ENCODE measurements at regions not wholly inside any gene's neighbourhood (a gene's known extent, or its start where the extent isn't known, plus 50 kb on each side); places are given as distances from the start of the nearest gene placed in this dataset.

- no TSS peak for BruUV-seq (replicated peaks)
- H3K9me3 ChIP-seq (ENCODE audit: low read length): no peaks in the 10 kb centered on the region
- WGBS (ENCODE audit: low lambda C conversion rate): 10% methylated on average over 6 of the region's 6 CpGs
- ATAC-seq (no peak), FAIRE-seq (no peak), DNase-seq (ENCODE audit: low spot score) (no peak)
- ChIA-PET POLR2A (no interaction called here), CTCF (ENCODE audit: low intra/inter-chr PET ratio, low total read pairs) (no interaction called here)
- H3K79me2 ChIP-seq (ENCODE audit: insufficient read depth, low read length): no peaks in the 10 kb centered on the region
- H4K20me1 ChIP-seq (ENCODE audit: insufficient read depth, low read length): no peaks in the 10 kb centered on the region
- H3K4me3 ChIP-seq (replicated peaks in 1 of 3; ENCODE audit: insufficient read depth in 1 of 3, low read depth in 2 of 3, low read length in 3 of 3): no peak overlapping the region
- intact Hi-C loops (cut with micrococcal nuclease; ENCODE audit: unreplicated experiment): no loop called here
- H3K9ac ChIP-seq (ENCODE audit: insufficient read depth, low read depth, low read length): no peak overlapping the region
- no peak overlapping the region for H3K27ac ChIP-seq (ENCODE audit: extremely low read length, insufficient read depth, low read length)
- no peak overlapping the region for H3K4me2 ChIP-seq (ENCODE audit: low read depth, low read length)
- no peak overlapping the region for H2AFZ ChIP-seq (ENCODE audit: low read length)
- TF ChIP-seq ZBTB39 (CRISPR knock-in tag; IDR thresholded peaks at IDR 0.05) (no peak), PAX8 (CRISPR knock-in tag; IDR thresholded peaks at IDR 0.05; ENCODE audit: borderline replicate concordance) (no peak), IKZF1 (IDR thresholded peaks at IDR 0.05) (no peak), FOSL2 (CRISPR knock-in tag; IDR thresholded peaks at IDR 0.05) (no peak), PCBP1 (IDR thresholded peaks at IDR 0.05; ENCODE audit: borderline replicate concordance, low read depth, low read length) (no peak), ZNF549 (CRISPR knock-in tag; IDR thresholded peaks at IDR 0.05) (no peak), NFATC3 (CRISPR knock-in tag; IDR thresholded peaks at IDR 0.05) (no peak), ZNF558 (CRISPR knock-in tag; IDR thresholded peaks at IDR 0.05; ENCODE audit: borderline replicate concordance) (no peak), SUZ12 (IDR thresholded peaks at IDR 0.05; ENCODE audit: low read depth, low read length) (no peak), ZNF24 (IDR thresholded peaks at IDR 0.05) (no peak), ZIK1 (CRISPR knock-in tag; IDR thresholded peaks at IDR 0.05; ENCODE audit: borderline replicate concordance, low read depth) (no peak), HBP1 (CRISPR knock-in tag; IDR thresholded peaks at IDR 0.05; ENCODE audit: low read depth) (no peak), MAFG (CRISPR knock-in tag; IDR thresholded peaks at IDR 0.05) (no peak), SMAD3 (CRISPR knock-in tag; IDR thresholded peaks at IDR 0.05) (no peak), NCOA2 (CRISPR knock-in tag; IDR thresholded peaks at IDR 0.05) (no peak), MATR3 (CRISPR knock-in tag; IDR thresholded peaks at IDR 0.05) (no peak)
- TF ChIP-seq, protein P1, sequence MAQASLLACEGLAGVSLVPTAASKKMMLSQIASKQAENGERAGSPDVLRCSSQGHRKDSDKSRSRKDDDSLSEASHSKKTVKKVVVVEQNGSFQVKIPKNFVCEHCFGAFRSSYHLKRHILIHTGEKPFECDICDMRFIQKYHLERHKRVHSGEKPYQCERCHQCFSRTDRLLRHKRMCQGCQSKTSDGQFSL (CRISPR knock-in tag; IDR thresholded peaks at IDR 0.05): no peak
- in situ Hi-C loops (cut with HindIII; ENCODE audit: extremely low pct_ligation_motif_present, low pct_unique_long_range_greater_than_20kb): no loop called here
- H3K4me1 ChIP-seq (ENCODE audit: insufficient read depth, low read length): no peaks in the 10 kb centered on the region
- no peaks in the 10 kb centered on the region for H3K27me3 ChIP-seq (ENCODE audit: control insufficient read depth in 1 of 2, insufficient read depth in 2 of 2, low read length in 2 of 2)
- H3K36me3 ChIP-seq (replicated peaks in 1 of 2; ENCODE audit: control insufficient read depth in 1 of 2, insufficient read depth in 2 of 2, low read length in 2 of 2): no peaks in the 10 kb centered on the region
Measured at GRCh38 chr2:21774691-21775368, 651.1 kb downstream of the TDRD15 start.

Data from HepG2 (cell line).